ENCODE measurements at regions not wholly inside any gene's neighbourhood (a gene's known extent, or its start where the extent isn't known, plus 50 kb on each side); places are given as distances from the start of the nearest gene placed in this dataset.

GRCh38 chr15:93816815-93817214 is 414.5 kb upstream of the MCTP2 start:
- no peak overlapping the region for H3K27ac ChIP-seq
- H3K4me3 ChIP-seq, result no peak overlapping the region
- H3K4me1 ChIP-seq, result no peaks in the 10 kb centered on the region
- no peak for TF ChIP-seq EP300 (IDR thresholded peaks at IDR 0.05)
- no peak for TF ChIP-seq CTCF (IDR thresholded peaks at IDR 0.05)
- no peak for TF ChIP-seq POLR2A (IDR thresholded peaks at IDR 0.05)
- H3K36me3 ChIP-seq, result no peaks in the 10 kb centered on the region
- H3K27me3 ChIP-seq, result no peaks in the 10 kb centered on the region
- DNase-seq (ENCODE audit: low spot score in 2 of 2), result no peak
- H3K9me3 ChIP-seq, result peaks cover 0 to 8% (median 0%) of the 10 kb centered on the region in 4 donors

DNA sequence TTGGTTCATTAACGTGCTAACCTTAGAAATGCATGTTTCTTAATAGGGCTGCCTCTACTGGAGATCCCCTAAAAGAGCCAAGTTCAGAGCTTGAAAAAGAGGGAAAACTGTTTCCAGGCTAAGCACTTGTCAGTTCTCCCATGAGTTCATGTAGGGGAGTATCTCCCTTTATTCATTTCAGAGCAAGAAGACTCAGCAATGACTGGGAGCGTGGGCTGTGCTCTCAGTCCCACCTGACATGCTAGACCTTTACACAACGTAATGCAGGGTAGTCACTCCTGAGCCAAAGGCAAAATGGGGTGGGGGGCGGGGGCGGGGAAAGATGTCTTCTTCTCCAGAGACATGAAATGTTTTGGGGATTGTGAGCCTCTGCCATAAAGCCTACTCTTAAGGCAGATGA is 420.1 kb upstream of the MCTP2 start:
- TF ChIP-seq EP300 (IDR thresholded peaks at IDR 0.05), result no peak
- TF ChIP-seq POLR2A (IDR thresholded peaks at IDR 0.05), result no peak
- no peak for TF ChIP-seq CTCF (IDR thresholded peaks at IDR 0.05)
- Histone ChIP-seq H3K9me3 (no peaks in the 10 kb centered on the region), H3K36me3 (no peaks in the 10 kb centered on the region), H3K4me1 (no peaks in the 10 kb centered on the region), H3K27ac (no peak overlapping the region), H3K4me3 (no peak overlapping the region), H3K27me3 (no peaks in the 10 kb centered on the region)
- WGBS, 2 donors, result 64 to 85% methylated on average over 4 to 5 of the region's 5 CpGs
- DNase-seq (ENCODE audit: low spot score in 2 of 2), result no peak

GRCh38 chr15:93809516-93809915 is 421.8 kb upstream of the MCTP2 start:
- Histone ChIP-seq H3K9me3 (no peaks in the 10 kb centered on the region), H3K4me3 (no peak overlapping the region), H3K27ac (no peak overlapping the region), H3K36me3 (no peaks in the 10 kb centered on the region), H3K4me1 (no peaks in the 10 kb centered on the region), H3K27me3 (no peaks in the 10 kb centered on the region)
- DNase-seq (ENCODE audit: low spot score in 2 of 2), result no peak
- 59 to 67% methylated on average over 3 of the region's 3 CpGs for WGBS, 2 donors
- TF ChIP-seq CTCF (IDR thresholded peaks at IDR 0.05), result no peak
- no peak for TF ChIP-seq POLR2A (IDR thresholded peaks at IDR 0.05)
- TF ChIP-seq EP300 (IDR thresholded peaks at IDR 0.05), result no peak

DNA sequence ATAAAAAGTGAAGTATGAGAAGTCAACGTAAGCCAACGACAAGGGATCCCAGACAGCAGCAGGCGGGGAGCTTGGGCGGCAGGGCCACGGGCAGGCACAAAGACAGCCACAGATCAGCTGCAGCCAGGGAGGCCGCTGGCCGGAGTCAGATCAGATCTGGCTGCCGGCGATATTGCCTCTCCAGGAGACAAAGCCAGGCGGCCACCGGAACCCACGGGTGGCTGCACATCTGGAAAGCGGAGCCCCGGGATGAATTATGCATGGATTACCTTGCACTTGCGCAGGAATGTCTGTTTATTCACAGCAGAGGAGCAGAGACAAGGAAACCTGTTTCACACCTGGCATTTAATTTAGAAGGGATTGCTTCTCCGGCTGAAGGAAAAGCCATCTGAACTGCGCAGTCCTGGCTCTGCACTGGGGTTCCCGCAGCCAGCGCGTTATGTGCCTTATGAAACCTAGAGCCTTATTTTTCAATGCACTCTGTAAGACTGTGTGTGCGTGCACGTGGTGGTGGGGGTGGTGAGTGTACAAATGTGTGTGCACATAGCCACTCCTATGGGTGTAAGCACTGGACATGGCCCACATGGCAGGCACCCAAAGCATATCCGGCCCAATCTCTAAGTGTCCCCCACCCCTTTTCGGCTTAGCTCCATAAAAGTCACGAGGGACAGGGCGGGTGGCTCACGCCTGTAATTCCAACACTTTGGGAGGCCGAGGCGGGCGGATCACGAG is 427.8 kb upstream of the MCTP2 start:
- no peaks in the 10 kb centered on the region for H3K36me3 ChIP-seq
- H3K4me1 ChIP-seq, result no peaks in the 10 kb centered on the region
- H3K27me3 ChIP-seq, result no peaks in the 10 kb centered on the region
- TF ChIP-seq EP300 (IDR thresholded peaks at IDR 0.05) (peak in 1 of 2 donors; percentile 35), POLR2A (IDR thresholded peaks at IDR 0.05) (no peak)
- peak; percentile 27 to 47 for DNase-seq (ENCODE audit: low spot score in 2 of 2)
- 65 to 71% methylated on average over 31 of the region's 31 CpGs for WGBS, 2 donors
- H3K27ac ChIP-seq, result peak overlapping the region in 2 of 4 donors; percentile 25 to 69
- H3K4me3 ChIP-seq, result peak overlapping the region in 1 of 4 donors; percentile 1
- no peaks in the 10 kb centered on the region for H3K9me3 ChIP-seq

GRCh38 chr15:93801206-93801605 is 430.2 kb upstream of the MCTP2 start:
- TF ChIP-seq POLR2A (IDR thresholded peaks at IDR 0.05), result no peak
- no peak for DNase-seq (ENCODE audit: low spot score in 2 of 2)
- Histone ChIP-seq H3K36me3 (no peaks in the 10 kb centered on the region), H3K27me3 (no peaks in the 10 kb centered on the region), H3K27ac (no peak overlapping the region), H3K4me1 (no peaks in the 10 kb centered on the region), H3K4me3 (no peak overlapping the region), H3K9me3 (no peaks in the 10 kb centered on the region)

GRCh38 chr15:93800805-93801204 is 430.6 kb upstream of the MCTP2 start:
- Histone ChIP-seq H3K9me3 (no peaks in the 10 kb centered on the region), H3K4me1 (no peaks in the 10 kb centered on the region), H3K4me3 (no peak overlapping the region), H3K36me3 (no peaks in the 10 kb centered on the region), H3K27ac (no peak overlapping the region), H3K27me3 (no peaks in the 10 kb centered on the region)
- WGBS, 2 donors, result 79 to 81% methylated on average over 2 of the region's 2 CpGs
- no peak for DNase-seq (ENCODE audit: low spot score in 2 of 2)
- TF ChIP-seq EP300 (IDR thresholded peaks at IDR 0.05), result no peak
- TF ChIP-seq POLR2A (IDR thresholded peaks at IDR 0.05), result no peak
- no peak for TF ChIP-seq CTCF (IDR thresholded peaks at IDR 0.05)

Measured in tibial nerve (tissue), 4 donors.